Hepatocyte (in vitro differentiated cells): ENCODE measurements at regions not wholly inside any gene's neighbourhood (a gene's known extent, or its start where the extent isn't known, plus 50 kb on each side); places are given as distances from the start of the nearest gene placed in this dataset.

Experiments used
- DNase-seq: peaks from one replicate; pipeline ENCODE4 v3.0.0-alpha.2; 2016; ENCODE audit warnings: low spot score
- H2AFZ ChIP-seq: fragments of 200-600 bp; sonication (generic); 2 replicates; pipeline ENCODE4 v1.6.0; 2016; ENCODE audit warnings: antibody characterized with exemption, mild to moderate bottlenecking
- H3K27ac ChIP-seq: fragments of 200-600 bp; sonication (generic); 2 replicates; pipeline ENCODE4 v1.5.1; 2016; ENCODE audit warnings: mild to moderate bottlenecking
- H3K27me3 ChIP-seq: fragments of 200-600 bp; sonication (generic); 2 replicates; pipeline ENCODE4 v1.6.1; 2016
- H3K36me3 ChIP-seq: fragments of 200-600 bp; sonication (generic); replicated peaks from 2 replicates; pipeline ENCODE4 v1.5.1; 2016; ENCODE audit warnings: low read depth; ENCODE audit not compliant: insufficient read depth
- H3K4me1 ChIP-seq: fragments of 200-600 bp; sonication (generic); 2 replicates; pipeline ENCODE4 v1.5.1; 2016; ENCODE audit warnings: mild to moderate bottlenecking, moderate library complexity; ENCODE audit not compliant: insufficient read depth
- H3K4me2 ChIP-seq: fragments of 200-600 bp; sonication (generic); 2 replicates; pipeline ENCODE4 v1.6.0; 2016
- H3K4me3 ChIP-seq: fragments of 200-600 bp; sonication (generic); 2 replicates; pipeline ENCODE4 v1.5.1; 2016; ENCODE audit warnings: mild to moderate bottlenecking
- H3K79me2 ChIP-seq: fragments of 200-600 bp; sonication (generic); 2 replicates; pipeline ENCODE4 v1.6.0; 2017; ENCODE audit warnings: mild to moderate bottlenecking
- H3K9me2 ChIP-seq: fragments of 200-600 bp; sonication (generic); replicated peaks from 2 replicates; pipeline ENCODE4 v1.6.0; 2017; ENCODE audit warnings: mild to moderate bottlenecking; ENCODE audit not compliant: insufficient read depth
- H3K9me3 ChIP-seq: fragments of 200-600 bp; sonication (generic); 2 replicates; pipeline ENCODE4 v1.5.1; 2016; ENCODE audit warnings: low read depth, mild to moderate bottlenecking
- H4K20me1 ChIP-seq: fragments of 200-600 bp; sonication (generic); 2 replicates; pipeline ENCODE4 v1.6.0; 2016; ENCODE audit warnings: mild to moderate bottlenecking; ENCODE audit not compliant: insufficient read depth, poor library complexity, severe bottlenecking
- CTCF ChIP-seq: fragments of 200-600 bp; sonication (generic); IDR thresholded peaks from 2 replicates; pipeline ENCODE4 v1.5.1; 2016; ENCODE audit warnings: antibody characterized with exemption, mild to moderate bottlenecking; ENCODE audit not compliant: poor library complexity
- EZH2 ChIP-seq: fragments of 200-600 bp; sonication (generic); IDR thresholded peaks from 2 replicates; pipeline ENCODE4 v1.6.1; 2016; ENCODE audit warnings: antibody characterized with exemption, mild to moderate bottlenecking, borderline replicate concordance
- EZH2phosphoT487 ChIP-seq: fragments of 200-600 bp; sonication (generic); IDR thresholded peaks from one replicate; pipeline ENCODE4 v1.6.1; 2018; ENCODE audit warnings: antibody characterized with exemption, mild to moderate bottlenecking, low read depth, moderate library complexity; ENCODE audit not compliant: unreplicated experiment, severe bottlenecking
- WGBS: methylation state at CpG from one replicate; pipeline ENCODE4 v1.1.6; 2016; ENCODE audit warnings: low lambda C conversion rate; ENCODE audit errors: missing lambda C conversion rate; 5-methylcytosine and 5-hydroxymethylcytosine counted together

DNA sequence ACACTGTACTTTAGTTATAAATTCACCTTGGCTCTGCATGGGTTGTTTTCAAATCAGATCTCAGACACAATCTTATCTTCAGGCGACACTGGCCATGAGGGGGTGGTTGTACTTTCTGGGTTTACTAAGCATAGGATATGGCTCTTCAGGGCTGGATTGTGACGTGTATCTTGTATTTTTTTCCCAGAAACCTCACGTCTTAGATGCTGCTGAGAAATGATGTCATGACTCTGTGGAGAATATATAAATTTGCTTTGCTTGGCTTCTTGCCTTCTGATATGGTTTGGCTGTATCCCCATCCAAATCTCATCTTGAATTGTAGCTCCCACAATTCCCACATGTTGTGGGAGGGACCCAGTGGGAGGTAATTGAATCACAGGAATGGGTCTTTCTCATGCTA is 82.8 kb upstream of the VSTM5 start:
- WGBS = 59% methylated on average over 3 of the region's 3 CpGs
- H3K27me3 ChIP-seq = no peaks in the 10 kb centered on the region
- TF ChIP-seq EZH2phosphoT487 (no peak), EZH2 (no peak), CTCF (no peak)

GRCh38 chr11:93935826-93936225 is 85.3 kb upstream of the HEPHL1 start:
- no peak overlapping the region for H3K27ac ChIP-seq
- no peak for DNase-seq
- no peaks in the 10 kb centered on the region for H3K79me2 ChIP-seq
- no peaks in the 10 kb centered on the region for H3K4me1 ChIP-seq
- WGBS = 75% methylated on average over 5 of the region's 5 CpGs
- no peak for TF ChIP-seq CTCF
- H3K4me2 ChIP-seq = no peak overlapping the region
- H3K27me3 ChIP-seq = no peaks in the 10 kb centered on the region
- H3K9me2 ChIP-seq = no peaks in the 10 kb centered on the region
- no peaks in the 10 kb centered on the region for H4K20me1 ChIP-seq
- no peaks in the 10 kb centered on the region for H3K36me3 ChIP-seq
- no peaks in the 10 kb centered on the region for H3K9me3 ChIP-seq
- no peak overlapping the region for H2AFZ ChIP-seq
- no peak overlapping the region for H3K4me3 ChIP-seq

More for the DNA sequence above, 82.8 kb upstream of the VSTM5 start:
- DNase-seq = no peak
- Histone ChIP-seq H3K4me2 (no peak overlapping the region), H3K4me3 (no peak overlapping the region), H4K20me1 (no peaks in the 10 kb centered on the region), H3K27ac (no peak overlapping the region), H3K79me2 (no peaks in the 10 kb centered on the region), H3K4me1 (no peaks in the 10 kb centered on the region), H2AFZ (no peak overlapping the region), H3K36me3 (no peaks in the 10 kb centered on the region), H3K9me3 (no peaks in the 10 kb centered on the region), H3K9me2 (no peaks in the 10 kb centered on the region)

DNA sequence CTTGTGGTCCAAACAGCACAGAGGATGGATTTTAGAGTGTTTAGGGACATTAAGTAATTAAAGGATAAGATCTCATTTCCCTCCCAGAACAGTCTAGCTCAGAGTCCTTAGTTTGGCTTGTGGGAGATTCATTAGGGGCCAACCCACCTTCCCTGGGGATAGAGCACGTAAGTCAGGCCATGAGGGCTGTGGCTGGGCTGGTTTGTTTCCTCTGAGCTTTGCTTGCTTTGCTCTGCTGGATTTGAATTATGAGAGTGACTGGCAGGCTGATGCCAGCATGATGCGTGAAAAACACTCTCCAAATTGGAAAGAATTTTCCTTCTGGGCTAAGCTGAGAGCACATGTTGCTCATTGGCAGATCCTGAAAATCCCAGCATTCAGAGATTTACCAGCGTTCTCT is 84.7 kb upstream of the HEPHL1 start:
- no peak for TF ChIP-seq EZH2
- no peak for TF ChIP-seq CTCF
- TF ChIP-seq EZH2phosphoT487 = no peak
- Histone ChIP-seq H4K20me1 (no peaks in the 10 kb centered on the region), H2AFZ (no peak overlapping the region), H3K9me2 (no peaks in the 10 kb centered on the region), H3K9me3 (no peaks in the 10 kb centered on the region), H3K79me2 (no peaks in the 10 kb centered on the region), H3K4me1 (no peaks in the 10 kb centered on the region), H3K4me2 (no peak overlapping the region), H3K27me3 (no peaks in the 10 kb centered on the region), H3K36me3 (no peaks in the 10 kb centered on the region), H3K4me3 (no peak overlapping the region), H3K27ac (no peak overlapping the region)
- no peak for DNase-seq
- WGBS = 39% methylated on average over 3 of the region's 3 CpGs

- 69% methylated on average over 5 of the region's 5 CpGs for WGBS
- Histone ChIP-seq H3K4me1 (no peaks in the 10 kb centered on the region), H3K27me3 (no peaks in the 10 kb centered on the region), H3K36me3 (no peaks in the 10 kb centered on the region), H3K79me2 (no peaks in the 10 kb centered on the region), H3K27ac (no peak overlapping the region), H3K4me2 (no peak overlapping the region), H3K4me3 (no peak overlapping the region), H3K9me2 (no peaks in the 10 kb centered on the region), H2AFZ (no peak overlapping the region), H4K20me1 (no peaks in the 10 kb centered on the region), H3K9me3 (no peaks in the 10 kb centered on the region)
- TF ChIP-seq EZH2phosphoT487 = no peak
- no peak for TF ChIP-seq CTCF
- no peak for TF ChIP-seq EZH2
- DNase-seq = no peak
Observed at GRCh38 chr11:93939084-93939760, 81.9 kb upstream of the HEPHL1 start.
